ENCODE measurements at regions not wholly inside any gene's neighbourhood (a gene's known extent, or its start where the extent isn't known, plus 50 kb on each side); places are given as distances from the start of the nearest gene placed in this dataset.

- TF ChIP-seq Cebpa-rat (IDR thresholded peaks at IDR 0.05) = peak in 10 of 11 experiments; percentile 15 to 93 (median 70); a peak in 12 of 22 replicates
- peak overlapping the region in 7 of 11 experiments; percentile 25 to 67 (median 53); a peak in 10 of 22 replicates for H3K9ac ChIP-seq
- no peaks in the 10 kb centered on the region for H3K27me3 ChIP-seq
- H3K36me3 ChIP-seq = no peaks in the 10 kb centered on the region
- H3K27ac ChIP-seq = peak overlapping the region; percentile 40 to 91 (median 81); a peak in 19 of 22 replicates
- no peaks in the 10 kb centered on the region for H3K9me3 ChIP-seq (replicated peaks in 1 of 11)
- peak overlapping the region in 9 of 11 experiments; percentile 6 to 82 (median 80); a peak in 16 of 22 replicates for H3K4me2 ChIP-seq
- H3K4me1 ChIP-seq = peaks cover 21 to 77% (median 65%) of the 10 kb centered on the region in 10 experiments
- no peaks in the 10 kb centered on the region for H4K20me1 ChIP-seq
- no peak overlapping the region; a peak in 1 of 20 replicates for H3K4me3 ChIP-seq
Measured at GRCh38 chr9:107615321-107615720, 125.8 kb upstream of the KLF4 start.

- Histone ChIP-seq H3K4me2 (peak overlapping the region in 8 of 11 experiments; percentile 33 to 82 (median 80); a peak in 16 of 22 replicates), H3K4me1 (peaks cover 21 to 77% (median 66%) of the 10 kb centered on the region in 10 experiments), H3K9me3 (replicated peaks in 1 of 11) (no peaks in the 10 kb centered on the region), H3K27ac (peak overlapping the region; percentile 40 to 91 (median 81); a peak in 19 of 22 replicates), H3K27me3 (no peaks in the 10 kb centered on the region), H3K9ac (peak overlapping the region in 7 of 11 experiments; percentile 33 to 67 (median 53); a peak in 12 of 22 replicates), H4K20me1 (no peaks in the 10 kb centered on the region), H3K36me3 (no peaks in the 10 kb centered on the region), H3K4me3 (no peak overlapping the region; a peak in 1 of 20 replicates)
- no peak for TF ChIP-seq Cebpa-rat (IDR thresholded peaks at IDR 0.05)
Measured at GRCh38 chr9:107614765-107615164, 125.2 kb upstream of the KLF4 start.

GRCh38 chr9:107613321-107613720 lies 123.8 kb upstream of the KLF4 start:
- peak overlapping the region in 6 of 11 experiments; percentile 51 to 76 (median 74); a peak in 11 of 22 replicates for H3K9ac ChIP-seq
- no peaks in the 10 kb centered on the region for H3K36me3 ChIP-seq
- no peaks in the 10 kb centered on the region for H3K27me3 ChIP-seq
- H3K27ac ChIP-seq = peak overlapping the region; percentile 47 to 91 (median 81); a peak in 21 of 22 replicates
- no peaks in the 10 kb centered on the region for H3K9me3 ChIP-seq (replicated peaks in 1 of 11)
- no peaks in the 10 kb centered on the region for H4K20me1 ChIP-seq
- no peak for TF ChIP-seq Cebpa-rat (IDR thresholded peaks at IDR 0.05)
- no peak overlapping the region for H3K4me3 ChIP-seq
- peaks cover 21 to 77% (median 66%) of the 10 kb centered on the region in 10 experiments for H3K4me1 ChIP-seq
- H3K4me2 ChIP-seq = peak overlapping the region in 10 of 11 experiments; percentile 51 to 82 (median 80); a peak in 18 of 22 replicates

DNA sequence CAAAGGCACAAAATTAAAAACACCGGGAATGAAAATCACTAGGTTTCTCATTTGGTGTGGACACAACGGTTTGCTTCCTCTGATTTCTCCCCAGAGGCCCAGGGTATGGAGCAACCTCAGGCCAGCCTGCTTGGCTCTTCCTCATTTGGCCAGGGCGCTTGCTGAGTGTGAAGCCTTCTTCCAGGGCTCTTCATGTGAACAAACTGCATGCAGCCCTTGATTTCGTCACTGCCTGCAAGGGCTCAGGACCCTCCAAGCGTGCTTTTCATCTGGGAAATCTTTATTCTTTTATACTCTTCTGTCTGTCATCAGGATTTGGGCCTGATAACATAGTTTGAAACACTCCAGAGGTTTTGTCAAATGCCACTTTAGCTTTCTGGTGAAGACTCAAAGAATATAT lies 122.6 kb upstream of the KLF4 start:
- Histone ChIP-seq H3K4me1 (peaks cover 21 to 69% (median 63%) of the 10 kb centered on the region in 10 experiments), H3K4me2 (peak overlapping the region; percentile 23 to 82 (median 79)), H3K4me3 (no peak overlapping the region), H3K36me3 (no peaks in the 10 kb centered on the region), H3K9me3 (replicated peaks in 1 of 11) (no peaks in the 10 kb centered on the region), H3K27ac (peak overlapping the region; percentile 62 to 91 (median 81)), H3K9ac (peak overlapping the region; percentile 17 to 76 (median 63); a peak in 17 of 22 replicates), H4K20me1 (no peaks in the 10 kb centered on the region), H3K27me3 (no peaks in the 10 kb centered on the region)
- peak; percentile 49 to 98 (median 92); a peak in 19 of 22 replicates for TF ChIP-seq Cebpa-rat (IDR thresholded peaks at IDR 0.05)

DNA sequence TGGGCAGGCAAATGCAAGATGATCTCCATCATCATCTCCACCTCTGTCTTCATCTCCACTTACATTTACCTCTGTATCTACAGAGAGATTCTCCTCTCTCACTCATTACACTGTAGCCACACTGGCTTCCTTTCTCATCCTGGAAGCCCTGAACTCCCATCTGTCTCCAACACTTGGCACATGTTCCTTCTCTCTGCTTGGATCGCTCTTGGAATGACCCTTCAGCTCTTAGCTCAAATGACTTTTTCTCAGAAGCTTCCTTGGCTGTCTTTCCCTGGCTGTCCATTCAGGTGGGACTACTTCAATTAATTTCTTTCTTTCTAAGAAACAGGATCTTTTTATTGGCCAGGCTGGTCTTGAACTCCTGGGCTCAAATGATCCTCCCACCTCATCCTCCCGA lies 120.0 kb upstream of the KLF4 start:
- Histone ChIP-seq H3K4me2 (no peak overlapping the region), H3K27me3 (no peaks in the 10 kb centered on the region), H3K4me1 (peaks cover 15 to 43% (median 38%) of the 10 kb centered on the region in 10 experiments), H3K9me3 (replicated peaks in 1 of 11) (no peaks in the 10 kb centered on the region), H3K4me3 (no peak overlapping the region), H3K9ac (no peak overlapping the region), H3K36me3 (no peaks in the 10 kb centered on the region), H4K20me1 (no peaks in the 10 kb centered on the region), H3K27ac (peak overlapping the region in 4 of 11 experiments; percentile 0 to 91 (median 16); a peak in 3 of 22 replicates)
- no peak for TF ChIP-seq Cebpa-rat (IDR thresholded peaks at IDR 0.05)

- no peaks in the 10 kb centered on the region for H3K9me3 ChIP-seq (replicated peaks in 1 of 11)
- no peak overlapping the region for H3K4me2 ChIP-seq
- no peak overlapping the region for H3K9ac ChIP-seq
- H3K27me3 ChIP-seq = no peaks in the 10 kb centered on the region
- H3K36me3 ChIP-seq = no peaks in the 10 kb centered on the region
- TF ChIP-seq Cebpa-rat (IDR thresholded peaks at IDR 0.05) = no peak
- H3K27ac ChIP-seq = no peak overlapping the region
- peaks cover 0 to 11% (median 6%) of the 10 kb centered on the region in 10 experiments; a peak in 14 of 20 replicates for H3K4me1 ChIP-seq
- no peak overlapping the region for H3K4me3 ChIP-seq
- H4K20me1 ChIP-seq = no peaks in the 10 kb centered on the region
Measured at GRCh38 chr9:107606149-107606790, 116.7 kb upstream of the KLF4 start.

DNA sequence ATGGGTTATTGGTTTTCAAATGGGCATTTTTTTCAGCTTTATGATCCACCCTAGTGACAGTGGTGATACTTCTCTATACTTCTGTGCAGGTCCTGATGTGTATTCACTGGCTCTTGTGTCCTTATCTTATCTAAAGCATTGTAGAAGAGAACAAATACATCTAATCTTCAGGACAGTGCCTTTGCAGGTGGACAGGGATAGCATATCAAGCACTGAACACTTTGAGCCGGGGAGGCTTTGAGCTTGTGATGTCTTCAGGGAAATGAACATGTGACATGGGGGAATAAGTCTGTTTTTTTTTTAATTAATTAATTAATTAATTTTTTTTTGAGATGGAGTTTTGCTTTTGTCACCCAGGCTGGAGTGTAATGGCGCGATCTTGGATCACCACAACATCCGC lies 115.5 kb upstream of the KLF4 start:
- no peaks in the 10 kb centered on the region for H3K27me3 ChIP-seq

GRCh38 chr9:107603281-107603680 lies 113.7 kb upstream of the KLF4 start:
- no peaks in the 10 kb centered on the region for H3K4me1 ChIP-seq
- H4K20me1 ChIP-seq = no peaks in the 10 kb centered on the region
- H3K27me3 ChIP-seq = no peaks in the 10 kb centered on the region
- 0 out of 22 replicates have a peak overlapping the region, but pooled peaks of 1 of the 11 experiments have one; percentile 26 for H3K4me2 ChIP-seq
- H3K9me3 ChIP-seq (replicated peaks in 1 of 11) = no peaks in the 10 kb centered on the region
- TF ChIP-seq Cebpa-rat (IDR thresholded peaks at IDR 0.05) = no peak
- no peak overlapping the region for H3K27ac ChIP-seq
- H3K36me3 ChIP-seq = no peaks in the 10 kb centered on the region
- no peak overlapping the region for H3K4me3 ChIP-seq
- no peak overlapping the region for H3K9ac ChIP-seq

More for the DNA sequence above, 115.5 kb upstream of the KLF4 start:
- no peak for TF ChIP-seq Cebpa-rat (IDR thresholded peaks at IDR 0.05)
- Histone ChIP-seq H3K9me3 (replicated peaks in 1 of 11) (no peaks in the 10 kb centered on the region), H3K27ac (no peak overlapping the region), H4K20me1 (no peaks in the 10 kb centered on the region), H3K4me3 (no peak overlapping the region), H3K36me3 (no peaks in the 10 kb centered on the region), H3K4me2 (no peak overlapping the region), H3K4me1 (no peaks in the 10 kb centered on the region), H3K9ac (no peak overlapping the region)

GRCh38 chr9:107600060-107600573 lies 110.5 kb upstream of the KLF4 start:
- Histone ChIP-seq H3K27me3 (no peaks in the 10 kb centered on the region), H4K20me1 (no peaks in the 10 kb centered on the region), H3K27ac (no peak overlapping the region), H3K9ac (no peak overlapping the region), H3K4me3 (no peak overlapping the region), H3K4me2 (no peak overlapping the region), H3K4me1 (peaks cover 0 to 4% (median under 1%) of the 10 kb centered on the region in 10 experiments; a peak in 6 of 20 replicates), H3K36me3 (no peaks in the 10 kb centered on the region), H3K9me3 (replicated peaks in 1 of 11) (no peaks in the 10 kb centered on the region)
- no peak for TF ChIP-seq Cebpa-rat (IDR thresholded peaks at IDR 0.05)

All from BLaER1 treated with 17β-estradiol and CSF1 and Interleukin-3, amounts not matched to agents 10 nM and 100 nM (cell line).